ENCODE measurements at regions not wholly inside any gene's neighbourhood (a gene's known extent, or its start where the extent isn't known, plus 50 kb on each side); places are given as distances from the start of the nearest gene placed in this dataset.

GRCh38 chr10:10579709-10580108, 438.0 kb upstream of the CELF2 start:
- DNase-seq (ENCODE audit: low spot score), result no peak
- Mint-ChIP-seq H3K36me3 (ENCODE audit: low read depth, unreplicated experiment) (no peaks in the 10 kb centered on the region), H3K27me3 (ENCODE audit: unreplicated experiment) (no peaks in the 10 kb centered on the region), H3K4me1 (ENCODE audit: unreplicated experiment) (no peaks in the 10 kb centered on the region), H3K27ac (ENCODE audit: unreplicated experiment) (no peak overlapping the region), H3K4me3 (ENCODE audit: unreplicated experiment) (no peak overlapping the region), H3K9me3 (ENCODE audit: unreplicated experiment) (no peaks in the 10 kb centered on the region)
- TF ChIP-seq, protein P1, sequence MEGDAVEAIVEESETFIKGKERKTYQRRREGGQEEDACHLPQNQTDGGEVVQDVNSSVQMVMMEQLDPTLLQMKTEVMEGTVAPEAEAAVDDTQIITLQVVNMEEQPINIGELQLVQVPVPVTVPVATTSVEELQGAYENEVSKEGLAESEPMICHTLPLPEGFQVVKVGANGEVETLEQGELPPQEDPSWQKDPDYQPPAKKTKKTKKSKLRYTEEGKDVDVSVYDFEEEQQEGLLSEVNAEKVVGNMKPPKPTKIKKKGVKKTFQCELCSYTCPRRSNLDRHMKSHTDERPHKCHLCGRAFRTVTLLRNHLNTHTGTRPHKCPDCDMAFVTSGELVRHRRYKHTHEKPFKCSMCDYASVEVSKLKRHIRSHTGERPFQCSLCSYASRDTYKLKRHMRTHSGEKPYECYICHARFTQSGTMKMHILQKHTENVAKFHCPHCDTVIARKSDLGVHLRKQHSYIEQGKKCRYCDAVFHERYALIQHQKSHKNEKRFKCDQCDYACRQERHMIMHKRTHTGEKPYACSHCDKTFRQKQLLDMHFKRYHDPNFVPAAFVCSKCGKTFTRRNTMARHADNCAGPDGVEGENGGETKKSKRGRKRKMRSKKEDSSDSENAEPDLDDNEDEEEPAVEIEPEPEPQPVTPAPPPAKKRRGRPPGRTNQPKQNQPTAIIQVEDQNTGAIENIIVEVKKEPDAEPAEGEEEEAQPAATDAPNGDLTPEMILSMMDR (IDR thresholded peaks at IDR 0.05; ENCODE audit: unreplicated experiment), result no peak

GRCh38 chr10:10584161-10584560, 433.5 kb upstream of the CELF2 start:
- no peak overlapping the region for H3K27ac Mint-ChIP-seq (ENCODE audit: unreplicated experiment)
- H3K4me3 Mint-ChIP-seq (ENCODE audit: unreplicated experiment), result no peak overlapping the region
- H3K27me3 Mint-ChIP-seq (ENCODE audit: unreplicated experiment), result no peaks in the 10 kb centered on the region
- no peaks in the 10 kb centered on the region for H3K9me3 Mint-ChIP-seq (ENCODE audit: unreplicated experiment)
- no peak for DNase-seq (ENCODE audit: low spot score)
- H3K36me3 Mint-ChIP-seq (ENCODE audit: low read depth, unreplicated experiment), result no peaks in the 10 kb centered on the region
- TF ChIP-seq, protein P1 (IDR thresholded peaks at IDR 0.05; ENCODE audit: unreplicated experiment), result no peak
- no peaks in the 10 kb centered on the region for H3K4me1 Mint-ChIP-seq (ENCODE audit: unreplicated experiment)

DNA sequence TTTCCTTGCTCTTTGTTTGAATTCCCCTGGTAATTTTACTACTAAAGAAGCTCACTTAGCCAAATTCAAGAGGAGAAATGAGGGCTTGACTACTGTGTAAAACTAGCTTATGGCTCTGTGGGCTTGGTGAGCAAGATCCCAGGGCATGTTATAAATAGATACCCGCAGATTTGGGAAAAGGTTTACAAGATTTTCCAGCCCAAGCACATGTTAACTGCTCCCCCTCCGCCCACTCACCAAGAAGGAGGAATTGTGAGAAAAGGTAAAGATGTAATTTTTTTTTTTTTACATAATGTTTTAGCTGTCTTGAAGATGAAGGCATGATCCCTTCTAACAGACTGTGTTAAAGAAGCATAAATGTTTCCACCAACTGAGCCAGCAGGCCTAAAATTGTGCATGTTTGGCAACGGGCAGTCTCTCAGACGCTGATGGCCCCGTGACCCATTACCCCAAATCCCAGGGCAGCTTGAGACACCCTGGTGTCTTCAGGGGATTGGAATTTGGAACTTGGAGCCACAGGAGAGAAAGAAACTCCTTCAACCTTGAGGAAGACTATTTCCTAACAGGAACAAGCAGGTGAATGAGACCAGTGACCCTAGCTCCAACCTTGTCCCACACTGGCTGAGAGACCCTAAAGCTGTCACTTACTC, 429.8 kb upstream of the CELF2 start:
- no peak for DNase-seq (ENCODE audit: low spot score)
- Mint-ChIP-seq H3K27me3 (ENCODE audit: unreplicated experiment) (no peaks in the 10 kb centered on the region), H3K9me3 (ENCODE audit: unreplicated experiment) (no peaks in the 10 kb centered on the region), H3K27ac (ENCODE audit: unreplicated experiment) (no peak overlapping the region), H3K4me1 (ENCODE audit: unreplicated experiment) (no peaks in the 10 kb centered on the region), H3K4me3 (ENCODE audit: unreplicated experiment) (no peak overlapping the region), H3K36me3 (ENCODE audit: low read depth, unreplicated experiment) (no peaks in the 10 kb centered on the region)
- TF ChIP-seq, protein P1 (IDR thresholded peaks at IDR 0.05; ENCODE audit: unreplicated experiment), result no peak

DNA sequence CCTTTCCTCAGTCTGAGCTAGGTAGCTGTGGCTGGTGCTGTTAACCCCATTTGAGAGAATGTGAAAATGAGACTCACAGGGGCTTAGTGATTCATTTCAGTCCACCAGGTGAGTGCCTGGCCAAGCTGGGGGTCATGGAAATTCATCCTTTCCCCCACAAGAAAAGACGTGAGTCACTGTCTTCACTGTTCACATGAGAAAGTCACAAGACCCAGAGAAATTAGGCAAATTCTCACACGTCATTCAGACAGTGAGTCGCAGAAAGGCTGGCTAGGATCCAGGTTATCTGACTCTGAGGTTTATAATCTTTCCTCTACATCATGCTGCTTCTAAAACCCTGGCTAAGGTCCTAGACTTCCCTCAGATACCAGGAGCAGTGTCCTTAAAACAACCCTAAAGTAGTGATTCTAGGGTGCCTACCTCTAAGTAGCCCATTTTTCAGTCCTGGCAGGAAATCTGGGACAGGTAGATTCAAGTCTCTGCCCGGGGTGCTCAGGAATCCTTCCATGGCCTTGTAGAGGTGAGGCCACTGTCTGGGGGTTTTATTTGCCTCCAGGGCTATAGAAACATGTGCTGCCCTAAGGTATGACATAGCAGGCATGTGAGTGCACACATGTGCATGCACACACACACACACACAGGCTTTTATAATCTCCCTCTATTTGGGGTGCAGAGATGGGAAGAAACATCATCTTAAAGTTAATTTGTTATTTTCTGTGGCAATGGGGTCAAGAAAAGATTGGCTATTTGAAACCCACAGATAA, 427.9 kb upstream of the CELF2 start:
- Mint-ChIP-seq H3K27ac (ENCODE audit: unreplicated experiment) (no peak overlapping the region), H3K9me3 (ENCODE audit: unreplicated experiment) (no peaks in the 10 kb centered on the region), H3K4me1 (ENCODE audit: unreplicated experiment) (no peaks in the 10 kb centered on the region), H3K4me3 (ENCODE audit: unreplicated experiment) (no peak overlapping the region), H3K27me3 (ENCODE audit: unreplicated experiment) (no peaks in the 10 kb centered on the region), H3K36me3 (ENCODE audit: low read depth, unreplicated experiment) (no peaks in the 10 kb centered on the region)
- DNase-seq (ENCODE audit: low spot score), result no peak
- TF ChIP-seq, protein P1 (IDR thresholded peaks at IDR 0.05; ENCODE audit: unreplicated experiment), result no peak

- Mint-ChIP-seq H3K4me1 (ENCODE audit: unreplicated experiment) (no peaks in the 10 kb centered on the region), H3K9me3 (ENCODE audit: unreplicated experiment) (no peaks in the 10 kb centered on the region), H3K4me3 (ENCODE audit: unreplicated experiment) (no peak overlapping the region), H3K27ac (ENCODE audit: unreplicated experiment) (no peak overlapping the region), H3K27me3 (ENCODE audit: unreplicated experiment) (peaks cover 2% of the 10 kb centered on the region), H3K36me3 (ENCODE audit: low read depth, unreplicated experiment) (no peaks in the 10 kb centered on the region)
- TF ChIP-seq, protein P1 (IDR thresholded peaks at IDR 0.05; ENCODE audit: unreplicated experiment), result no peak
- no peak for DNase-seq (ENCODE audit: low spot score)
Measured at GRCh38 chr10:10591715-10592341, 425.8 kb upstream of the CELF2 start.
